ENCODE measurements at regions not wholly inside any gene's neighbourhood (a gene's known extent, or its start where the extent isn't known, plus 50 kb on each side); places are given as distances from the start of the nearest gene placed in this dataset.

DNA sequence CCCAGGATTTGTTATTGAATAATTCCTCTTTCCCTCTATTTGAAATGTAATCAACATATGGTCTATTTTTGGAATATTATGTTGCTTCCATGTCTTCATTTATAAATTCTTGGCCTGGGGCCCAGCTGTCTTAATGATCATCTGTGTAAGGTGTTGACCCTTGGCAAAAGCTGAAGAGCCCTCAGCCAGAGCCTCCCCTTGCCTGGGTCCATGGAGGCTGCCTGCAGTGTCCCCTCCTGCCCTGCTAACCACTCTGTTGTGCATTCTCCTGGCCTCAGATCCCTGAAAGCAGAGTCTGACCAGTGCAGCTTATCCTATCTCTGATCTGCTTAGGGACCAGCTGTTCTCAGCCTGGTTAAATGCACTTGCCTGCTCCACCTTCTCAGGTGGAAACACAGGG lies 226.1 kb upstream of the APCDD1 start:
- TF ChIP-seq POLR2AphosphoS5 (IDR thresholded peaks at IDR 0.05): no peak
- no peak for TF ChIP-seq POLR2A (IDR thresholded peaks at IDR 0.05)
- TF ChIP-seq EP300 (IDR thresholded peaks at IDR 0.05): no peak
- TF ChIP-seq CTCF (IDR thresholded peaks at IDR 0.05): no peak
